Spinal cord (tissue), 9 donors: ENCODE measurements at regions not wholly inside any gene's neighbourhood (a gene's known extent, or its start where the extent isn't known, plus 50 kb on each side); places are given as distances from the start of the nearest gene placed in this dataset.

ENCODE experiments used
- DNase-seq, 6 donors: peaks; one replicate each; pipeline versions ENCODE4 v3.0.0 to v3.0.0-alpha.2; 2013 to 2015; ENCODE audit warnings: low spot score in 6 of 6, low read depth in 4 of 6
- H3K27ac ChIP-seq: one replicate; pipeline ENCODE4 v1.5.1; 2013; ENCODE audit warnings: low read depth, low read length, control low read depth
- H3K27me3 ChIP-seq: one replicate; pipeline ENCODE4 v1.6.1; 2013; ENCODE audit warnings: low read length; ENCODE audit not compliant: control insufficient read depth, insufficient read depth
- H3K36me3 ChIP-seq: one replicate; pipeline ENCODE4 v1.6.1; 2013; ENCODE audit warnings: low read length; ENCODE audit not compliant: control insufficient read depth, insufficient read depth
- H3K4me1 ChIP-seq: one replicate; pipeline ENCODE4 v1.6.1; 2013; ENCODE audit warnings: low read length; ENCODE audit not compliant: control insufficient read depth, insufficient read depth
- H3K4me3 ChIP-seq: one replicate; pipeline ENCODE4 v1.5.1; 2013; ENCODE audit warnings: low read depth, low read length, control low read depth
- H3K9me3 ChIP-seq: one replicate; pipeline ENCODE4 v1.6.1; 2013; ENCODE audit warnings: low read length; ENCODE audit not compliant: control insufficient read depth, insufficient read depth
- WGBS: methylation state at CpG from one replicate; pipeline ENCODE4 v1.1.5; 2013; ENCODE audit warnings: missing lambda C conversion rate; ENCODE audit not compliant: insufficient coverage; 5-methylcytosine and 5-hydroxymethylcytosine counted together
- donor health status: healthy.

- Histone ChIP-seq H3K36me3 (no peaks in the 10 kb centered on the region), H3K4me1 (no peaks in the 10 kb centered on the region), H3K4me3 (no peak overlapping the region), H3K9me3 (no peaks in the 10 kb centered on the region), H3K27me3 (no peaks in the 10 kb centered on the region), H3K27ac (no peak overlapping the region)
- DNase-seq: no peak
- WGBS: 100% methylated on average over 2 of the region's 3 CpGs
Measured at GRCh38 chr7:32399311-32399710, 90.9 kb downstream of the LSM5 start.

GRCh38 chr7:32395168-32395567 lies 95.0 kb downstream of the LSM5 start:
- DNase-seq: no peak
- Histone ChIP-seq H3K27ac (no peak overlapping the region), H3K27me3 (no peaks in the 10 kb centered on the region), H3K36me3 (no peaks in the 10 kb centered on the region), H3K9me3 (peaks cover 2% of the 10 kb centered on the region), H3K4me1 (no peaks in the 10 kb centered on the region), H3K4me3 (no peak overlapping the region)
- WGBS: 100% methylated on average over 1 of the region's 1 CpG

- DNase-seq: no peak
- Histone ChIP-seq H3K4me3 (no peak overlapping the region), H3K36me3 (no peaks in the 10 kb centered on the region), H3K9me3 (peaks cover 2% of the 10 kb centered on the region), H3K27ac (no peak overlapping the region), H3K4me1 (no peaks in the 10 kb centered on the region), H3K27me3 (no peaks in the 10 kb centered on the region)
- WGBS: no CpG with 5 or more reads among the region's 1 CpG
Measured at GRCh38 chr7:32393861-32394260, 96.3 kb downstream of the LSM5 start.

- H3K36me3 ChIP-seq: no peaks in the 10 kb centered on the region
- DNase-seq: no peak
- peaks cover 4% of the 10 kb centered on the region for H3K27me3 ChIP-seq
- H3K9me3 ChIP-seq: peaks cover 2% of the 10 kb centered on the region
- H3K4me1 ChIP-seq: no peaks in the 10 kb centered on the region
- H3K27ac ChIP-seq: no peak overlapping the region
- H3K4me3 ChIP-seq: no peak overlapping the region
- WGBS: 67% methylated on average over 1 of the region's 2 CpGs
Measured at GRCh38 chr7:32390210-32390609, 100.0 kb downstream of the LSM5 start.

- Histone ChIP-seq H3K4me1 (no peaks in the 10 kb centered on the region), H3K36me3 (no peaks in the 10 kb centered on the region), H3K9me3 (peaks cover 2% of the 10 kb centered on the region), H3K27ac (no peak overlapping the region), H3K4me3 (no peak overlapping the region), H3K27me3 (peaks cover 4% of the 10 kb centered on the region)
- no peak for DNase-seq
- 82% methylated on average over 1 of the region's 2 CpGs for WGBS
Measured at GRCh38 chr7:32385316-32385956, 104.7 kb downstream of the LSM5 start.

- no peaks in the 10 kb centered on the region for H3K4me1 ChIP-seq
- H3K9me3 ChIP-seq: no peaks in the 10 kb centered on the region
- H3K27me3 ChIP-seq: peaks cover 4% of the 10 kb centered on the region
- no peak overlapping the region for H3K27ac ChIP-seq
- no peak for DNase-seq
- no peak overlapping the region for H3K4me3 ChIP-seq
- no peaks in the 10 kb centered on the region for H3K36me3 ChIP-seq
- 85% methylated on average over 3 of the region's 4 CpGs for WGBS
Measured at GRCh38 chr7:32381024-32381601, 109.1 kb downstream of the LSM5 start.

- 46% methylated on average over 2 of the region's 2 CpGs for WGBS
- Histone ChIP-seq H3K27me3 (no peaks in the 10 kb centered on the region), H3K36me3 (no peaks in the 10 kb centered on the region), H3K27ac (no peak overlapping the region), H3K4me1 (no peaks in the 10 kb centered on the region), H3K4me3 (no peak overlapping the region), H3K9me3 (no peaks in the 10 kb centered on the region)
- DNase-seq: peak in 3 of 6 donors; percentile 1 to 69 (median 49)
Measured at GRCh38 chr7:32379510-32380112, 110.6 kb downstream of the LSM5 start.

- 46% methylated on average over 2 of the region's 2 CpGs for WGBS
- Histone ChIP-seq H3K36me3 (no peaks in the 10 kb centered on the region), H3K4me1 (no peaks in the 10 kb centered on the region), H3K4me3 (no peak overlapping the region), H3K9me3 (no peaks in the 10 kb centered on the region), H3K27me3 (no peaks in the 10 kb centered on the region), H3K27ac (no peak overlapping the region)
- DNase-seq: no peak
Measured at GRCh38 chr7:32378988-32379387, 111.2 kb downstream of the LSM5 start.

- H3K9me3 ChIP-seq: peaks cover 2% of the 10 kb centered on the region
- no peaks in the 10 kb centered on the region for H3K27me3 ChIP-seq
- H3K4me3 ChIP-seq: no peak overlapping the region
- WGBS: 96% methylated on average over 4 of the region's 4 CpGs
- DNase-seq: no peak
- no peaks in the 10 kb centered on the region for H3K4me1 ChIP-seq
- H3K27ac ChIP-seq: no peak overlapping the region
- no peaks in the 10 kb centered on the region for H3K36me3 ChIP-seq
Measured at GRCh38 chr7:32364581-32364980, 125.6 kb downstream of the LSM5 start.

GRCh38 chr7:32360127-32360526 lies 130.1 kb downstream of the LSM5 start:
- Histone ChIP-seq H3K27ac (no peak overlapping the region), H3K4me1 (no peaks in the 10 kb centered on the region), H3K27me3 (no peaks in the 10 kb centered on the region), H3K36me3 (no peaks in the 10 kb centered on the region), H3K9me3 (no peaks in the 10 kb centered on the region), H3K4me3 (no peak overlapping the region)
- 95% methylated on average over 2 of the region's 5 CpGs for WGBS
- no peak for DNase-seq
